ENCODE measurements at regions not wholly inside any gene's neighbourhood (a gene's known extent, or its start where the extent isn't known, plus 50 kb on each side); places are given as distances from the start of the nearest gene placed in this dataset.
A peak's percentile ranks its signal among the peaks of the same experiment; 100 is the strongest.

DNA sequence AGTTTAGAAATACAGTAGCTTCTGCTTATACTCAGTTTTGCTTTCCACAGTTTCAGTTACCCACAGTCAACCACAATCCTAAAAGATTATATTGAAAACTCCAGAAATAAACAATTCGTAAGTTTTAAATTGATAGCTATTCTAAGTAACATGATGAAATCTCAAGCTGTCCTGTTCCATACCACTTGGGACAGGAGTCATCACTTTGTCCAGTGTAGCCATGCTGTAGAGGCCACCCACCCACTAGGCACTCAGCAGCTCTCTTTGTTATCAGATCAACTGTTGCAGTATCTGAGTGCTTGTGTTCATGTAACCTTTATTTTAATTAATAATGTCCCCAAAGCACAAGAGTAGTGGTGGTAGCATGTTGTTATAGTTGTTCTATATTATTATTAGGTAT lies 117.5 kb upstream of the IQCM start:
- H3K4me1 Mint-ChIP-seq: no peaks in the 10 kb centered on the region
- Histone ChIP-seq H3K9me3 (ENCODE audit: low read length) (no peaks in the 10 kb centered on the region), H3K4me1 (ENCODE audit: insufficient read depth, low read length) (no peaks in the 10 kb centered on the region), H3K27ac (ENCODE audit: low read depth, low read length) (no peak overlapping the region), H3K36me3 (ENCODE audit: insufficient read depth, low read length) (no peaks in the 10 kb centered on the region), H3K27me3 (ENCODE audit: insufficient read depth, low read length, poor library complexity, severe bottlenecking) (no peaks in the 10 kb centered on the region), H3K4me3 (ENCODE audit: low read length) (no peak overlapping the region)
- CTCF ChIA-PET: no interaction called here
- peaks cover 0 to 5% of the 10 kb centered on the region in 2 donors for H3K27me3 Mint-ChIP-seq
- no peak overlapping the region for H3K27ac Mint-ChIP-seq
- POLR2A ChIA-PET: no interaction called here
- DNase-seq: no peak
- peaks cover 0 to 9% (median 2%) of the 10 kb centered on the region in 5 donors for H3K9me3 Mint-ChIP-seq
- H3K4me3 Mint-ChIP-seq: no peak overlapping the region
- no peaks in the 10 kb centered on the region for H3K36me3 Mint-ChIP-seq

DNA sequence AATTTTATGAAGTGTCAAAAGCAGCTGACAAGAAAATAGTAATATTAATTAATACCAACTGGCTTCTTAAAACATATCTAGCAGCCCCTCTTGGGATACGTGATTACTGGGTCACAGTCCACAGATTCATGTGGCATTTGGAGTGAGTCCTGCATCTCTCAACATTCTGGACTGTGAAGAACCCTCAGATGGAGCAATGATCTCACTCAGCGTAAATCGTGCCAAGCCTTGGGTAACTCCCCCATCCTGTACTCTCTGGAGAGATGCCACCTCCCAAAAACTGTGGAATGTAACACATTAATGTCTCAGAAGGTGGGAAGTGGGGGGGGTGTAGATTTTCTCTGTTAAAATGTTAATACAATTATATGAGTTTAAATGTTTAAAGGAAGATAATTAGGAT lies 118.2 kb upstream of the IQCM start:
- ChIA-PET POLR2A (no interaction called here), CTCF (no interaction called here)
- Histone ChIP-seq H3K4me3 (ENCODE audit: low read length) (no peak overlapping the region), H3K27me3 (ENCODE audit: insufficient read depth, low read length, poor library complexity, severe bottlenecking) (no peaks in the 10 kb centered on the region), H3K4me1 (ENCODE audit: insufficient read depth, low read length) (no peaks in the 10 kb centered on the region), H3K27ac (ENCODE audit: low read depth, low read length) (no peak overlapping the region), H3K36me3 (ENCODE audit: insufficient read depth, low read length) (no peaks in the 10 kb centered on the region), H3K9me3 (ENCODE audit: low read length) (no peaks in the 10 kb centered on the region)
- DNase-seq: no peak
- Mint-ChIP-seq H3K27me3 (peaks cover 0 to 5% of the 10 kb centered on the region in 2 donors), H3K36me3 (no peaks in the 10 kb centered on the region), H3K4me3 (no peak overlapping the region), H3K27ac (peak overlapping the region in 1 of 8 donors; percentile 12), H3K4me1 (no peaks in the 10 kb centered on the region), H3K9me3 (peaks cover 0 to 12% (median 5%) of the 10 kb centered on the region in 5 donors)

DNA sequence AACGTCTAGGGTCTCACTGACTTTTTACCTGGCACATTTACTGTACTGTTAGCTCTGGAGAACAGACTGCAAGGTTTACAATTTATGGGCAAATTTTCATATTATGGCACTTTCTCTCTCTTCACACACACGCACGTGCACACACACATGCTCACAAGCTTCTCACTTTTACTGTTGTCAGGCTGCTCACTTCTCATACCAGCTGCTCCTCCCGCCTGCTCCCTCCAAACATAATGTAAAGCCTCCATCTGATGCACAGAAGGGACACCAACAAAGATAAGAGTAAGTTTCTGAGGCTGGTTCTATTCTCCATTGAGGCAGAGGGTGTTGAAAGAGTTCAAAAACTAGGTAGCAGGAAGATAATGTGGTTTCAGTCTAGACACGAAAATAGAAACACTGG lies 128.9 kb upstream of the DCLK2 start:
- ChIA-PET POLR2A (no interaction called here), CTCF (no interaction called here)
- DNase-seq: no peak
- Mint-ChIP-seq H3K27me3 (peaks cover 4 to 8% of the 10 kb centered on the region in 2 donors), H3K9me3 (peaks cover 0 to 2% (median 0%) of the 10 kb centered on the region in 5 donors), H3K27ac (no peak overlapping the region), H3K36me3 (no peaks in the 10 kb centered on the region), H3K4me1 (no peaks in the 10 kb centered on the region), H3K4me3 (no peak overlapping the region)
- no peaks in the 10 kb centered on the region for H3K9me3 ChIP-seq (ENCODE audit: low read length)
- no peaks in the 10 kb centered on the region for H3K36me3 ChIP-seq (ENCODE audit: insufficient read depth, low read length)
- H3K4me1 ChIP-seq (ENCODE audit: insufficient read depth, low read length): no peaks in the 10 kb centered on the region
- H3K27ac ChIP-seq (ENCODE audit: low read depth, low read length): no peak overlapping the region
- no peaks in the 10 kb centered on the region for H3K27me3 ChIP-seq (ENCODE audit: insufficient read depth, low read length, poor library complexity, severe bottlenecking)
- H3K4me3 ChIP-seq (ENCODE audit: low read length): no peak overlapping the region

DNA sequence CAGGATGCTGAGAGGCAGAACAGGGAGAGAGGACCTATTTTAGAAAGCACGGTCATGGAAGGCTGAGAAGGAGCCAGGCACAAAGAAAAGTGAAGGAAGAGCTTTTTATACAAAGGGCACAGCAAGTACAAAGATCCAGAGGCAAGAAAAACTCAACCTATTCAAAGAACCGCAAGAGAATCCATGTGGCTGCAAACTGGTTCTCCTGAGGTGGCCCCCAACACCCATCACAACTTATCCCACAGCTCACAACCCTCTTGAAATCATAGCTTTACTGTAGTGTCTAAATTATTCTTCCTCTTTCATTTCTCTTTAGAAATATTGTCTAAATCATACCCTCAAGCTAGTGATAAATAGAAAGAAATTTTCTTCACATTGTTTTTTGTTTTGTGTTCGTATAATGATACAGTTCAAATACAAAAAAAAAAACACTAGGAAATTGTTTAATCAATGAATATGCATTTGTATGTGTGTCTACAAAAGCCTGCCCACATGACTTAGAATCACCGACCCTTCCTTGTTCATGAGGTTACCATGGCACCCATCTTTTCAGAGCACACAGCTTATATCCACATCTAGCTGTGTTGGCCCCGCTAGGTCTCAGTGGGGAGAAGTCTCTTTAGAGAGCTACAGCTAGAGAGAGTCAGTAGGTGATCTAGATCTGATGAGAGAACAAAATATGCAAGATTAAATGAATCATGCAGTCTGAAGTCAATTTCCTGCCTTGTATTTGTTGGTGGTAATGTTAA lies 126.9 kb upstream of the DCLK2 start:
- POLR2A ChIA-PET: no interaction called here
- Histone ChIP-seq H3K27ac (ENCODE audit: low read depth, low read length) (no peak overlapping the region), H3K27me3 (ENCODE audit: insufficient read depth, low read length, poor library complexity, severe bottlenecking) (no peaks in the 10 kb centered on the region), H3K4me3 (ENCODE audit: low read length) (no peak overlapping the region), H3K9me3 (ENCODE audit: low read length) (no peaks in the 10 kb centered on the region), H3K4me1 (ENCODE audit: insufficient read depth, low read length) (no peaks in the 10 kb centered on the region), H3K36me3 (ENCODE audit: insufficient read depth, low read length) (no peaks in the 10 kb centered on the region)
- no peak for DNase-seq
- H3K27me3 Mint-ChIP-seq: peaks cover 2 to 10% of the 10 kb centered on the region in 2 donors
- H3K27ac Mint-ChIP-seq: no peak overlapping the region
- H3K9me3 Mint-ChIP-seq: no peaks in the 10 kb centered on the region
- no peaks in the 10 kb centered on the region for H3K4me1 Mint-ChIP-seq
- CTCF ChIA-PET: no interaction called here
- H3K36me3 Mint-ChIP-seq: no peaks in the 10 kb centered on the region
- no peak overlapping the region for H3K4me3 Mint-ChIP-seq

DNA sequence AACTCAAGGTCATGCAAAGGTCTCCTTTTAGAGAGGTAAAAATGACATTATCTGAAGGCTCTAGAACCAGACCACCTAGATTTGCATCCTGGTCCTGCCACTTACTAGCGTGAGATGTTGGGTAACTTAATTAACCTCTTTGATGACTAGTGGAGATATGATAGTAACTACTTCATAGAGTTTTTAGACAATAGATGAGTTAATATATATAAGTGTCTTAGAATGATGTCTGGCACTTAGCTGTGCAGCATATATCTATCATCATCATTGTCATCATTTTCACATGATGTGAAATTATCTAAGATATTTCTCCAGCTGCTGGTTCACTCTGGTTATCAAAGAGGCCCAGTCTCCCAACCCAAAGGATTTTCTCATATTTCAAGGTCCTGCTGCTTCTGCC lies 126.1 kb upstream of the DCLK2 start:
- Histone ChIP-seq H3K9me3 (ENCODE audit: low read length) (no peaks in the 10 kb centered on the region), H3K27ac (ENCODE audit: low read depth, low read length) (no peak overlapping the region), H3K27me3 (ENCODE audit: insufficient read depth, low read length, poor library complexity, severe bottlenecking) (no peaks in the 10 kb centered on the region), H3K4me3 (ENCODE audit: low read length) (no peak overlapping the region), H3K36me3 (ENCODE audit: insufficient read depth, low read length) (no peaks in the 10 kb centered on the region), H3K4me1 (ENCODE audit: insufficient read depth, low read length) (no peaks in the 10 kb centered on the region)
- CTCF ChIA-PET: no interaction called here
- no peak overlapping the region for H3K27ac Mint-ChIP-seq
- no peaks in the 10 kb centered on the region for H3K4me1 Mint-ChIP-seq
- H3K36me3 Mint-ChIP-seq: no peaks in the 10 kb centered on the region
- H3K27me3 Mint-ChIP-seq: peaks cover 2 to 6% of the 10 kb centered on the region in 2 donors
- H3K9me3 Mint-ChIP-seq: no peaks in the 10 kb centered on the region
- DNase-seq: no peak
- POLR2A ChIA-PET: no interaction called here
- H3K4me3 Mint-ChIP-seq: no peak overlapping the region

DNA sequence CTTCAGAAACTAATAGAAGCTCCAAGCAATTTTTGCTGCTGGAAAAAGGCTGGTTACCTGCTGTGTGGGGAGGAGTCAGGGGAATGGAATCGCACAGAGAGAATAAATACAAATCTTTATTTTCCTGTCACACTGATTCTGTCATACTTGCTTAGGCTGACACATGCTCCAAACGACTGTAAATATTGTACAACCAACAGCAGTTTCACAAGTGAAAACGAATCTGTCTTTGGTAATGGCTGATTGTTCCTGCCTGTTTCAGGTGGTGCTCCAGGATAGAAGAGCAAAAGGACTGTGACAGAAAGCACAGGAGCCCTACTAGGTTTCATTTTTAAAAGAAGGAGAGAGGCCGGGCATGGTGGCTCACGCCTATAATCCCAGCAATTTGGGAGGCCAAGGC lies 125.5 kb upstream of the DCLK2 start:
- H3K27ac Mint-ChIP-seq: no peak overlapping the region
- H3K9me3 ChIP-seq (ENCODE audit: low read length): no peaks in the 10 kb centered on the region
- peaks cover 2 to 6% of the 10 kb centered on the region in 2 donors for H3K27me3 Mint-ChIP-seq
- no peak overlapping the region for H3K27ac ChIP-seq (ENCODE audit: low read depth, low read length)
- no peaks in the 10 kb centered on the region for H3K9me3 Mint-ChIP-seq
- H3K27me3 ChIP-seq (ENCODE audit: insufficient read depth, low read length, poor library complexity, severe bottlenecking): no peaks in the 10 kb centered on the region
- no peaks in the 10 kb centered on the region for H3K4me1 Mint-ChIP-seq
- H3K4me3 Mint-ChIP-seq: no peak overlapping the region
- H3K36me3 Mint-ChIP-seq: no peaks in the 10 kb centered on the region
- DNase-seq: no peak
- H3K36me3 ChIP-seq (ENCODE audit: insufficient read depth, low read length): no peaks in the 10 kb centered on the region
- CTCF ChIA-PET: no interaction called here
- POLR2A ChIA-PET: no interaction called here
- H3K4me1 ChIP-seq (ENCODE audit: insufficient read depth, low read length): no peaks in the 10 kb centered on the region
- H3K4me3 ChIP-seq (ENCODE audit: low read length): no peak overlapping the region

DNA sequence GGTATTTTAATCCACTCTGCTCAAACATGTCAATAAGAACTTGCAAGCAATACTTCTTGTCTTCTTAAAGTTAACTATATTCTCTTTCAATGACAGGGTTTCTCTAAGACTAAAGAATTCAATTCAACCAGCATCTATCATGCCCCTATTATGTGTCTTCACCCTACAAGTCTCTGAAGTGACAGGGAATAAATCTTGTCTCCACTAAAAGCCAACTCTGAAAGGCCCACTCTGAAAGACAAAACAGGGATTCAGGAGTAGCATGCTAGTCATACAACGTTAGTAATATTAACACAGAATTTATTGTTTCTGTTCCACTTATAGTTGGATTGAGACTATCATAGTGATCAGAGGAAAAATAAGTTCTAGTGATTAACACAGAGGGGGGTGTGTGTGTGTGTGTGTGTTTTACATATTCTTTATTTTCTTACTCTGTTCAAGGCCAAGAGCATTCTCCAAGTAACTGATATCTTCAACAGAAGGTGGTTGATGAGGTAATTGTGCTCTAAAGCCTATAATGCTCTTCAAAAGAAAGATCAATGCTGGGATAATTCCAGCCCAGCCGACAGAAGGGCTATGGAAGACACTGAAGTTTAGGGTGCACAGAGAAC lies 122.4 kb upstream of the DCLK2 start:
- ChIA-PET CTCF (no interaction called here), POLR2A (no interaction called here)
- Mint-ChIP-seq H3K4me1 (no peaks in the 10 kb centered on the region), H3K27me3 (peaks cover 4 to 6% of the 10 kb centered on the region in 2 donors), H3K4me3 (no peak overlapping the region), H3K36me3 (no peaks in the 10 kb centered on the region), H3K27ac (no peak overlapping the region), H3K9me3 (no peaks in the 10 kb centered on the region)
- H3K27me3 ChIP-seq (ENCODE audit: insufficient read depth, low read length, poor library complexity, severe bottlenecking): no peaks in the 10 kb centered on the region
- no peak for DNase-seq
- no peak overlapping the region for H3K27ac ChIP-seq (ENCODE audit: low read depth, low read length)
- H3K4me1 ChIP-seq (ENCODE audit: insufficient read depth, low read length): no peaks in the 10 kb centered on the region
- H3K36me3 ChIP-seq (ENCODE audit: insufficient read depth, low read length): no peaks in the 10 kb centered on the region
- H3K9me3 ChIP-seq (ENCODE audit: low read length): no peaks in the 10 kb centered on the region
- no peak overlapping the region for H3K4me3 ChIP-seq (ENCODE audit: low read length)

DNA sequence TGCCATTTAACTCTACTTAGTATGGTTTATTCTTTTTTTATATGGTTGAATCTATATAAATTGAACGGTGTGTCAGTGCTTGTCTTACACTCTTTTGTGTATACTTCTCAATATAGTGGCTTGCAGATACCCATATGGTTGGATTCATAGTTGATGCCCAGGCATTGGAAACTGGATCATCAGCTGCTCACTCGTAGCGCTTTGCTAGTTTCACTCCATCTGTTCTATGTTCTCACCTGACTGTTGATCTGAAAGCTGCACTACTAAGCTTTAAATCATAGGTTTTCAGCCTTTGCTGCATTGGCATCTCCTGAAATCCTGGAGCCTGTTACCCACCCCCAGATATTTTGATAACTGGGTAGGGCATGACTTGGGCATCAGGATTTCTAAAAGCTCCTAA lies 121.6 kb upstream of the DCLK2 start:
- H3K36me3 Mint-ChIP-seq: no peaks in the 10 kb centered on the region
- no peaks in the 10 kb centered on the region for H3K4me1 ChIP-seq (ENCODE audit: insufficient read depth, low read length)
- no peaks in the 10 kb centered on the region for H3K36me3 ChIP-seq (ENCODE audit: insufficient read depth, low read length)
- H3K4me3 ChIP-seq (ENCODE audit: low read length): no peak overlapping the region
- H3K9me3 Mint-ChIP-seq: no peaks in the 10 kb centered on the region
- H3K4me3 Mint-ChIP-seq: no peak overlapping the region
- H3K4me1 Mint-ChIP-seq: no peaks in the 10 kb centered on the region
- no peaks in the 10 kb centered on the region for H3K9me3 ChIP-seq (ENCODE audit: low read length)
- CTCF ChIA-PET: no interaction called here
- H3K27me3 ChIP-seq (ENCODE audit: insufficient read depth, low read length, poor library complexity, severe bottlenecking): no peaks in the 10 kb centered on the region
- no peak for DNase-seq
- no peak overlapping the region for H3K27ac ChIP-seq (ENCODE audit: low read depth, low read length)
- peaks cover 4 to 6% of the 10 kb centered on the region in 2 donors for H3K27me3 Mint-ChIP-seq
- POLR2A ChIA-PET: no interaction called here
- H3K27ac Mint-ChIP-seq: no peak overlapping the region
